SK-N-DZ (cell line): ENCODE measurements at regions not wholly inside any gene's neighbourhood (a gene's known extent, or its start where the extent isn't known, plus 50 kb on each side); places are given as distances from the start of the nearest gene placed in this dataset.
"Not testable (repeated sequence)": the region's sequence is repeated elsewhere in the genome, so short reads cannot be mapped to it uniquely, and the experiment has no call there.

Experiments
- DNase-seq: peaks from one replicate; pipeline ENCODE4 v3.0.0-alpha.2; 2015; ENCODE audit warnings: low spot score
- small RNA-seq, 2 experiments: library from RNA; depleted of rRNA; stranded (forward); fragments of <200 nt; gene quantifications; one replicate each; pipeline ENCODE3, GENCODE V24; 2014

DNA sequence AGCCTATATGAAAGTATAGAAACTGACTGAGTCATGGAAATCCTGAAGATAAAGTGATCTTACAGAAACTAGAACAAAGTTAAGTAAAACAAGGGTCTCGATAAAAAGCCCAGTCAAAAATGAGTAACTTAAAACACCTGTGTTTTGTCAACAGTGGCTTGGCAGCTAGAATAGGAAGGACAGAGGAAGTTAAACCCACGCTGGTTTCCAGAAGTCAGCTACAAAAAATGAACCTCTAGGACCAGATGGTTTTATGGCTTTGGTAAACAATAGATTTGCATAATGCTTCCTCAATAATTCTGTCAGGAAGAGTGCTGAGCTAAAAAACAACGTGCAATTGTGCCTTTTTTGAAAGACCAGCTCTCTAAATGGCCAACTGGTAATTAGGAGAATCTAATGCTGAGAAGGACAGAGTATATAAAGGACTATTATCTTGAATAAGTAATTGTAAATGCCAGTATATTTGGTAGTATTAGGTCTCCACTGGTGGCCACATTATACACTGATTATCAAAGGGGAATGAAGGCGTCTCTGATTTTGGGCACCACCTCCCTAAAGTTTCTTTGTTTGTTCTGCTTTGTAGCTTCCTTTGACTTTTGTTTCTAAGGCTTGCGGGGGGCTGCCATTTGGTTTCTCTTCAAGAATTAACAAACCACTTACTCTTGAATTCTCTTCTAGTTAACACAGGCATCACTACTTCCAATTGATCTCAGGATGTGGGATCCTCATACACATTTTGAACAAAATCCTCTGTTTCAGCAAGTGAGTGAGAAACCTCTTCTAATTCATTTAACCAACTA is 72.2 kb upstream of the PPP3CA start:
- no peak for DNase-seq

DNA sequence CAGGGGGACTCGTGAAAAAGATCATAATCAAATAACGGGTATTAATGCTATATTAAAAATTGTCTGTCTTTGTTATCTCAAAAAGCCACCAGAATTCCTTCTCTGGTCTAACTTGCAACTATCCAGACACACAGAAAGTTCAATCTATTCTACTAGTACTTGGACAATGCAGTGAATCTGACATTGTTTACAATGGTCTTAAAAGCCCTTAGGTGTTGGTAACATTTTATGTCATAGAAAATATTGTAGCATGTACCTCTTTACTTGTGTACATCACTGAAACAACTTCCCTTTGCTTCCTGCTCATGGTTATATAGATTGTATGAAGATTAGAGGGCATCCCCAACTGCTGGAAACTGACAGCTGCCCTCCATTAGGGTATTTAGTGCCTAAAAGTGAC is 71.1 kb upstream of the PPP3CA start:
- DNase-seq = no peak

GRCh38 chr4:101418055-101418454 is 70.7 kb upstream of the PPP3CA start:
- DNase-seq = no peak

DNA sequence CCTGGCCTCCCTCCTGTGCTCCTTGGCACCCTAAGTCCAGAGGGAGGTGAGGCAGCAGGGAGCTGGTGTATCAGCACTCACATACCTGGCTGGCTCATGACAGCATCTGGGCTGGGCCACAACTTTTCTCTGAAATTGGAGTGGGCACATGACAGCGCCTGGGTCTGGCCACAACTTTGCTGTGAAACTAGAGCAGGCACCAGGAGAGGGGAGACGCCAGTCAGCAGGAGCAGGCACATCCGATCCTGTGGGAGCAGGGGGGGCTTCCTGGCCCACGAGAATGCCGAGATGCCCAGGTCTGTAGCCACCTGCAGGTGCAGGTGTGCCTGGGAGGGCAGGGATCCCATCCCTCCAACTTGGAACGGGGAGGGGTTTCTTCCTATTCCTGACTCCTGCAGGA is 69.7 kb upstream of the PPP3CA start:
- DNase-seq = no peak

- no peak for DNase-seq
These were observed 68.6 kb upstream of the PPP3CA start for GRCh38 chr4:101415962-101416361.

- DNase-seq = no peak
These were observed 67.2 kb upstream of the PPP3CA start for GRCh38 chr4:101414496-101414895.

DNA sequence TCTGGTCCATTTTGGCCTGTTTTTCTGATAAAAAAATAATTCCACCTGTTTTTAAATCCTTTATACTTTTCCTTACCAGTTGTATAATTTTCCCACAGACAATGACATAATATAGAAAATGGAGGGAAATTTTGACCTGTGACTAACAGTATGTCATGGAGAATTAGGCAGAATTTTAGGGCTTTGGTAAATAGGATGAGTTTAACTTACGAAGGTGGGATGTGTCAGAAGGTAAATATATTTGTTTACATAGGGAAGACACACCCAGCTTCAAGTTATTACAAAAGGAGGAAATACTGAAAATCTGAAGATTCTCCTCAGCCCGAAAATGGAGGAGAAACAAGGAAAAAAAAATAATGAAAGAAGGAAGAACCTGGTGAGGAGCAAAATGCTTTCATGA is 64.6 kb upstream of the PPP3CA start:
- no peak for DNase-seq

DNA sequence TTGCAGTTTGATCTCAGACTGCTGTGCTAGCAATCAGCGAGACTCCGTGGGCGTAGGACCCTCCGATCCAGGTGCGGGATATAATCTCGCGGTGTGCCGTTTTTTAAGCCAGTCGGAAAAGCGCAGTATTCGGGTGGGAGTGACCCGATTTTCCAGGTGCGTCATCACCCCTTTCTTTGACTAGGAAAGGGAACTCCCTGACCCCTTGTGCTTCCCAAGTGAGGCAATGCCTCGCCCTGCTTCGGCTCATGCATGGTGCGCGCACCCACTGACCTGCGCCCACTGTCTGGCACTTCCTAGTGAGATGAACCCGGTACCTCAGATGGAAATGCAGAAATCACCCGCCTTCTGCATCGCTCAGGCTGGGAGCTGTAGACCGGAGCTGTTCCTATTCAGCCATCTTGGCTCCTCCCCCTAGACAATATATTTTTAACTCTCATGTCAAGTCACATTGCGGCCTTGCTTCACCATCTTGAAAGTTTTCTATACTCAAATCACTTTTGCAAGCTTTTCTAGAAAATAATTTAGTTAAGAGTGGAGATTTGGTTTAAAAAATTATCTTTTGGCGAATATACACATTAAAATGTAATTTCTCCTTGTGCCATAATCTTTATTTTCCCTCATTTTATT is 64.1 kb upstream of the PPP3CA start:
- DNase-seq = not testable (repeated sequence)

GRCh38 chr4:101400096-101400495 is 52.8 kb upstream of the PPP3CA start:
- DNase-seq = no peak

DNA sequence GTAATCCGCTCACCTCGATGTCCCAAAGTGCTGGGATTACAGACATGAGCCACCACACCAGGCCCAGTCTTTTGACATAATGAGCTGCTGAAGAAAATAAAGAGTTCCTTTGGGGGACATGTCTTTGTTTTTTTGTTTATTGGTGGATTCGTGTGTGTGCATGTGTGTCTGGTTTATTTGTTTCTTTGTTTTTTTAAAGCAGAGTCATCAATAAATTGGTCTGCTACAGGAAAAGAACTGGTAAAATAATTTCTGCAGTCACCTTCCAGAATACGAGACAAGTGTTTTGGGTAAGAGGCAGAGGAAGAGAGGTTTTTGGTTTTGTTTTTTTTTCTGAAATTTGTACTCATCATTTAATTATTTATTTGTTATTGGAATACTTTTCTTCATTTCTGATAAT is 51.5 kb upstream of the PPP3CA start:
- no peak for DNase-seq

Small RNA genes in the stretch of these regions (small RNA-seq; reads per million reads assigned to genes)
- 0 reads per million in 2 experiments for gene RNU6-462P
